HFF-Myc (cell line): ENCODE measurements at regions not wholly inside any gene's neighbourhood (a gene's known extent, or its start where the extent isn't known, plus 50 kb on each side); places are given as distances from the start of the nearest gene placed in this dataset.

Experiments used
- DNase-seq: peaks from one replicate; pipeline ENCODE4 v3.0.0-alpha.2; 2011; ENCODE audit warnings: low read depth; ENCODE audit errors: extremely low read depth
- H3K4me3 ChIP-seq: replicated peaks from 2 replicates; pipeline ENCODE4 v1.5.1; 2011; ENCODE audit warnings: low read depth, mild to moderate bottlenecking, control low read depth, low read length
- CTCF ChIP-seq: IDR thresholded peaks from 2 replicates; pipeline ENCODE4 v1.5.1; 2012; ENCODE audit warnings: mild to moderate bottlenecking, low read depth, low read length, control low read depth; ENCODE audit errors: missing control alignments

- no peak overlapping the region for H3K4me3 ChIP-seq
- no peak for TF ChIP-seq CTCF
- no peak for DNase-seq
These were observed 87.6 kb upstream of the CFAP20DC start for GRCh38 chr3:59137415-59137814.

GRCh38 chr3:59136081-59136480 lies 86.3 kb upstream of the CFAP20DC start:
- TF ChIP-seq CTCF: no peak
- DNase-seq: no peak
- H3K4me3 ChIP-seq: no peak overlapping the region

- H3K4me3 ChIP-seq: no peak overlapping the region
- TF ChIP-seq CTCF: no peak
- DNase-seq: no peak
These were observed 85.3 kb upstream of the CFAP20DC start for GRCh38 chr3:59135096-59135495.

GRCh38 chr3:59133311-59133710 lies 83.5 kb upstream of the CFAP20DC start:
- no peak for TF ChIP-seq CTCF
- no peak overlapping the region for H3K4me3 ChIP-seq
- DNase-seq: no peak

GRCh38 chr3:59131016-59131766 lies 81.4 kb upstream of the CFAP20DC start:
- no peak for DNase-seq
- TF ChIP-seq CTCF: no peak
- H3K4me3 ChIP-seq: no peak overlapping the region

GRCh38 chr3:59128685-59129084 lies 78.9 kb upstream of the CFAP20DC start:
- DNase-seq: no peak
- no peak overlapping the region for H3K4me3 ChIP-seq
- TF ChIP-seq CTCF: no peak

GRCh38 chr3:59127071-59127470 lies 77.2 kb upstream of the CFAP20DC start:
- DNase-seq: no peak
- no peak for TF ChIP-seq CTCF
- H3K4me3 ChIP-seq: no peak overlapping the region
